Endodermal cell (in vitro differentiated cells): ENCODE measurements at regions not wholly inside any gene's neighbourhood (a gene's known extent, or its start where the extent isn't known, plus 50 kb on each side); places are given as distances from the start of the nearest gene placed in this dataset.

Experiments used
- DNase-seq: peaks from one replicate; pipeline ENCODE4 v3.0.0-alpha.2; 2017
- H3K27ac ChIP-seq: 2 replicates; pipeline ENCODE4 v1.5.1; 2013; ENCODE audit warnings: mild to moderate bottlenecking, low read depth, low read length, moderate library complexity
- H3K27me3 ChIP-seq: 2 replicates; pipeline ENCODE4 v1.6.1; 2013; ENCODE audit warnings: mild to moderate bottlenecking, low read length, moderate library complexity; ENCODE audit not compliant: insufficient read depth, control insufficient read depth, poor library complexity, severe bottlenecking
- H3K36me3 ChIP-seq: 2 replicates; pipeline ENCODE4 v1.7.0; 2013; ENCODE audit warnings: mild to moderate bottlenecking, low read length, moderate library complexity; ENCODE audit not compliant: control insufficient read depth, insufficient read depth
- H3K4me1 ChIP-seq: one replicate; pipeline ENCODE4 v1.7.0; 2013; ENCODE audit warnings: low read length; ENCODE audit not compliant: control insufficient read depth, insufficient read depth
- H3K4me3 ChIP-seq: 2 replicates; pipeline ENCODE4 v1.5.1; 2013; ENCODE audit warnings: mild to moderate bottlenecking, low read length, moderate library complexity
- H3K9ac ChIP-seq: 2 replicates; pipeline ENCODE4 v1.6.1; 2013; ENCODE audit warnings: mild to moderate bottlenecking, low read length, moderate library complexity; ENCODE audit not compliant: poor library complexity, severe bottlenecking; ENCODE audit errors: extremely low read depth
- H3K9me3 ChIP-seq: 2 replicates; pipeline ENCODE4 v1.6.1; 2013; ENCODE audit warnings: mild to moderate bottlenecking, low read length, moderate library complexity; ENCODE audit not compliant: control insufficient read depth
- H3K27ac Mint-ChIP-seq: 2 replicates; pipeline ENCODE4 v1.8.0; 2020; ENCODE audit warnings: mixed read lengths
- H3K27me3 Mint-ChIP-seq: 2 replicates; pipeline ENCODE4 v1.8.0; 2021; ENCODE audit warnings: mild to moderate bottlenecking, mixed read lengths; ENCODE audit not compliant: insufficient read depth
- H3K36me3 Mint-ChIP-seq: 2 replicates; pipeline ENCODE4 v1.8.0; 2020; ENCODE audit warnings: low read depth, mixed read lengths
- H3K4me1 Mint-ChIP-seq: 2 replicates; pipeline ENCODE4 v1.8.0; 2020; ENCODE audit warnings: mixed read lengths
- H3K4me3 Mint-ChIP-seq: 2 replicates; pipeline ENCODE4 v1.8.0; 2020; ENCODE audit warnings: mild to moderate bottlenecking, moderate library complexity, mixed read lengths
- H3K9me3 Mint-ChIP-seq: 2 replicates; pipeline ENCODE4 v1.8.0; 2020; ENCODE audit warnings: mild to moderate bottlenecking, mixed read lengths
- CTCF ChIP-seq: fragments of 200-600 bp; sonication (generic); conservative IDR thresholded peaks from 2 replicates; pipeline ENCODE4 v1.5.0; 2021; ENCODE audit warnings: antibody characterized with exemption, mild to moderate bottlenecking
- WGBS, 2 experiments: methylation state at CpG; one replicate each; pipeline versions ENCODE4 v1.1.5 to v1.1.7; 2013; ENCODE audit warnings: missing lambda C conversion rate in 2 of 2, mixed read lengths in 1 of 2; ENCODE audit not compliant: insufficient coverage in 1 of 2, insufficient read length in 1 of 2; 5-methylcytosine and 5-hydroxymethylcytosine counted together

DNA sequence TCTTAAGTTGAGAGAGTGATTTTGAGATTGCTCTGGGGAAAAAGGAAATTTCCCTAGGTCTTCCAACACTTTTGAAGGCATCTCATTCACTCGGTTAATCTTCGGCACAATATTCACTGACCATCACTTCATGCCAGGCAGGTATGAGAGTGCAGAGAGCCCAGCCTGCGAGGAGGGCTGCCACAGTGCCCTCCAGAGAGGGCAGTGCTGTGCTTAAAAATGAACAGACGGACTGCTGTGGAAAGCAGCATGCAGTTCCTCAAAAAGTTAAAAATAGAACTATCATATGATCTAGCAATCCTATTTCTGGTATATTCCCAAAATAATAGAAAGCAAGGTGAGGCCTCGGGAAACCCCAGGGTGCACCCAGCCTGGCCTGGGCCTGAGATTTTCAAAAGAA lies 374.9 kb upstream of the RAB6C start:
- H3K4me1 ChIP-seq = peaks cover 5% of the 10 kb centered on the region
- no peak overlapping the region for H3K27ac Mint-ChIP-seq
- peaks cover 21% of the 10 kb centered on the region for H3K9me3 Mint-ChIP-seq
- no peak for DNase-seq
- peaks cover 14% of the 10 kb centered on the region for H3K4me1 Mint-ChIP-seq
- H3K9me3 ChIP-seq = peaks cover 3% of the 10 kb centered on the region
- no peak overlapping the region for H3K9ac ChIP-seq
- H3K27ac ChIP-seq = no peak overlapping the region
- H3K36me3 Mint-ChIP-seq = no peaks in the 10 kb centered on the region
- peaks cover 57% of the 10 kb centered on the region for H3K27me3 ChIP-seq
- H3K36me3 ChIP-seq = no peaks in the 10 kb centered on the region
- TF ChIP-seq CTCF = no peak
- no peak overlapping the region for H3K4me3 Mint-ChIP-seq
- H3K4me3 ChIP-seq = no peak overlapping the region
- 93 to 96% methylated on average over 4 to 5 of the region's 5 CpGs for WGBS, 2 experiments
- peaks cover 83% of the 10 kb centered on the region for H3K27me3 Mint-ChIP-seq

GRCh38 chr2:129605646-129606045 lies 373.8 kb upstream of the RAB6C start:
- Histone ChIP-seq H3K4me3 (no peak overlapping the region), H3K9me3 (peaks cover 3% of the 10 kb centered on the region), H3K36me3 (no peaks in the 10 kb centered on the region), H3K27ac (no peak overlapping the region), H3K27me3 (peaks cover 68% of the 10 kb centered on the region), H3K9ac (no peak overlapping the region), H3K4me1 (peaks cover 5% of the 10 kb centered on the region)
- Mint-ChIP-seq H3K27ac (no peak overlapping the region), H3K9me3 (peaks cover 21% of the 10 kb centered on the region), H3K4me1 (peaks cover 14% of the 10 kb centered on the region), H3K36me3 (no peaks in the 10 kb centered on the region), H3K27me3 (peaks cover 87% of the 10 kb centered on the region), H3K4me3 (no peak overlapping the region)
- 83 to 86% methylated on average over 4 to 6 of the region's 6 CpGs for WGBS, 2 experiments
- no peak for DNase-seq
- no peak for TF ChIP-seq CTCF

DNA sequence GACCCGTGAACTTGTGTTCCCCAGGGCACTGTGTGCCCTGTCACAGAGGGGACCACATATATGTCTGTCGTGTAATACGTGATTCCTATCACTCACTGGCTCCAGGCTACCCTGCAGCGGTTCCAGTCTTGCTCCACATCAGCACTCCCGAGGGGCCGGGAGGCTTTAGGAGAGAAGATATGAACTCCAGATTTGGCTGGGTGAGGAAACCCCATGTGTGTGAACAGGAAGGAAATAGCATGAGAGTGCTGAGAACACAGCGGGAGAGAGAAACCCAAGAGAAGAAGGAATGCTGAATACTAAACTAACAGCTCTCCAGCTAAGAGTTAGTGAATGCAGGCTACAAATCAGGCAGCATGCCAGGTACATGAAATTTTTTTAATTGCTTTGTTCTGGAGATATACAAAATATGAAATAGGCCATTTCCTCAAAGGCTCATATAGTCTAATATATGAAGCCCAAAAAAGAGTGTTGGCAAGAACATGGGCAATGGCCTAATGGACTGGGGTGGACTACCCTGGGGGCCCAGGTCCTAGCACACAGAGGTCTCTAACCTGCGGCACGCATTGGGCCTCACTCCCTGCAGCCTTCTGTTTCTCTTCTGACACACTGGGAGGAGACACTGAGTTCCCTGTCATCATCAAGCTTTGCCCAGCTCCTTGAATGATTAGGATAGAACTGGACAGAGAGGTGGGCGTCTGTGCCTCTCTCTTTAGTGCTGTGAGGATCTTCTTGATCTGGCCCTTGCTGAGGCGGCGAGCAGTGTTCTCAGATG lies 372.8 kb upstream of the RAB6C start:
- H3K9me3 Mint-ChIP-seq = peaks cover 19% of the 10 kb centered on the region
- Histone ChIP-seq H3K27ac (no peak overlapping the region), H3K9ac (no peak overlapping the region), H3K9me3 (peaks cover 3% of the 10 kb centered on the region), H3K36me3 (no peaks in the 10 kb centered on the region), H3K4me1 (peaks cover 5% of the 10 kb centered on the region), H3K4me3 (no peak overlapping the region), H3K27me3 (peaks cover 74% of the 10 kb centered on the region)
- no peak overlapping the region for H3K27ac Mint-ChIP-seq
- peaks cover 87% of the 10 kb centered on the region for H3K27me3 Mint-ChIP-seq
- peaks cover 13% of the 10 kb centered on the region for H3K4me1 Mint-ChIP-seq
- no peak overlapping the region for H3K4me3 Mint-ChIP-seq
- TF ChIP-seq CTCF = no peak
- peak; percentile 84 for DNase-seq
- 73% methylated on average over 3 to 12 of the region's 12 CpGs for WGBS, 2 experiments
- no peaks in the 10 kb centered on the region for H3K36me3 Mint-ChIP-seq
